OCI-LY1 (cell line): ENCODE measurements at regions not wholly inside any gene's neighbourhood (a gene's known extent, or its start where the extent isn't known, plus 50 kb on each side); places are given as distances from the start of the nearest gene placed in this dataset.

Source experiments
- H2AFZ ChIP-seq: fragments of 200-600 bp; sonication (generic), shearing (Covaris generic); 2 replicates; pipeline ENCODE4 v1.6.0; 2014; ENCODE audit warnings: antibody characterized with exemption, mild to moderate bottlenecking, low read length
- H3F3A ChIP-seq: fragments of 200-600 bp; sonication (generic), shearing (Covaris generic); 2 replicates; pipeline ENCODE4 v1.6.0; 2014; ENCODE audit warnings: mild to moderate bottlenecking, antibody characterized with exemption, low read length, moderate library complexity; ENCODE audit not compliant: insufficient read depth
- H3K27ac ChIP-seq: fragments of 200-600 bp; sonication (generic); 2 replicates; pipeline ENCODE4 v1.5.1; 2014; ENCODE audit warnings: low read length, mixed run types, mild to moderate bottlenecking, low read depth; ENCODE audit not compliant: poor library complexity, severe bottlenecking
- H3K27me3 ChIP-seq: fragments of 200-600 bp; sonication (generic); 2 replicates; pipeline ENCODE4 v1.6.0; 2014; ENCODE audit warnings: antibody characterized with exemption, mild to moderate bottlenecking, low read length, moderate library complexity; ENCODE audit not compliant: insufficient read depth
- H3K36me3 ChIP-seq: fragments of 200-600 bp; sonication (generic); 2 replicates; pipeline ENCODE4 v1.6.1; 2014; ENCODE audit warnings: mild to moderate bottlenecking, antibody characterized with exemption, low read length, moderate library complexity, mixed read lengths; ENCODE audit not compliant: insufficient read depth
- H3K4me1 ChIP-seq: fragments of 200-600 bp; sonication (generic); 2 replicates; pipeline ENCODE4 v1.5.1; 2014; ENCODE audit warnings: mild to moderate bottlenecking, low read length, moderate library complexity; ENCODE audit not compliant: insufficient read depth, severe bottlenecking
- H3K4me2 ChIP-seq: fragments of 200-600 bp; sonication (generic), shearing (Covaris generic); 2 replicates; pipeline ENCODE4 v1.6.1; 2014; ENCODE audit warnings: low read length
- H3K4me3 ChIP-seq: fragments of 200-600 bp; sonication (generic); 2 replicates; pipeline ENCODE4 v1.5.1; 2014; ENCODE audit warnings: low read length, low read depth, mild to moderate bottlenecking, mixed read lengths; ENCODE audit not compliant: poor library complexity, severe bottlenecking
- H3K79me2 ChIP-seq: fragments of 200-600 bp; shearing (Covaris generic); 2 replicates; pipeline ENCODE4 v1.6.1; 2016; ENCODE audit warnings: mixed run types, low read length, mixed read lengths; ENCODE audit not compliant: insufficient read depth
- H3K9ac ChIP-seq: fragments of 200-600 bp; sonication (generic), shearing (Covaris generic); 2 replicates; pipeline ENCODE4 v1.6.1; 2014; ENCODE audit warnings: mild to moderate bottlenecking, low read length, mixed read lengths
- H3K9me2 ChIP-seq: fragments of 200-600 bp; sonication (generic), shearing (Covaris generic); 2 replicates; pipeline ENCODE4 v1.6.1; 2014; ENCODE audit warnings: low read depth, mild to moderate bottlenecking, low read length, mixed read lengths
- H3K9me3 ChIP-seq: fragments of 200-600 bp; shearing (Covaris generic); 2 replicates; pipeline ENCODE4 v1.6.1; 2014; ENCODE audit warnings: low read length, mixed read lengths
- H4K20me1 ChIP-seq: fragments of 200-600 bp; sonication (generic), shearing (Covaris generic); 2 replicates; pipeline ENCODE4 v1.6.0; 2016; ENCODE audit warnings: mild to moderate bottlenecking, low read length; ENCODE audit not compliant: insufficient read depth
- CTCF ChIP-seq: fragments of 200-600 bp; sonication (generic), shearing (Covaris generic); IDR thresholded peaks from 2 replicates; pipeline ENCODE4 v1.5.1; 2017; ENCODE audit warnings: mild to moderate bottlenecking, antibody characterized with exemption, low read length, moderate library complexity, mixed read lengths
- EZH2 ChIP-seq: fragments of 200-600 bp; sonication (generic), shearing (Covaris generic); IDR thresholded peaks from 2 replicates; pipeline ENCODE4 v1.8.0; 2017; ENCODE audit warnings: borderline replicate concordance, mixed run types, mild to moderate bottlenecking, antibody characterized with exemption, low read length, moderate library complexity, mixed read lengths

- no peak overlapping the region for H3K4me2 ChIP-seq
Measured at GRCh38 chr2:39855856-39856255, 76.8 kb upstream of the THUMPD2 start.

GRCh38 chr2:39854771-39855170 lies 75.7 kb upstream of the THUMPD2 start:
- TF ChIP-seq CTCF: no peak
- TF ChIP-seq EZH2: no peak
- Histone ChIP-seq H3K4me1 (no peaks in the 10 kb centered on the region), H4K20me1 (no peaks in the 10 kb centered on the region), H3F3A (no peaks in the 10 kb centered on the region), H3K36me3 (no peaks in the 10 kb centered on the region), H3K27me3 (no peaks in the 10 kb centered on the region), H2AFZ (no peak overlapping the region), H3K9me3 (no peaks in the 10 kb centered on the region), H3K9me2 (no peaks in the 10 kb centered on the region), H3K4me2 (no peak overlapping the region), H3K9ac (no peak overlapping the region), H3K27ac (no peak overlapping the region), H3K4me3 (no peak overlapping the region), H3K79me2 (no peaks in the 10 kb centered on the region)

More at GRCh38 chr2:39855856-39856255, 76.8 kb upstream of the THUMPD2 start:
- Histone ChIP-seq H3K4me1 (no peaks in the 10 kb centered on the region), H3K9me3 (no peaks in the 10 kb centered on the region), H3K36me3 (no peaks in the 10 kb centered on the region), H3K9ac (no peak overlapping the region), H3K9me2 (no peaks in the 10 kb centered on the region), H3K79me2 (no peaks in the 10 kb centered on the region), H2AFZ (no peak overlapping the region), H3K4me3 (no peak overlapping the region), H3K27me3 (no peaks in the 10 kb centered on the region), H3K27ac (no peak overlapping the region), H3F3A (no peaks in the 10 kb centered on the region), H4K20me1 (no peaks in the 10 kb centered on the region)
- TF ChIP-seq CTCF (no peak), EZH2 (no peak)

- no peaks in the 10 kb centered on the region for H3K4me1 ChIP-seq
- H3K79me2 ChIP-seq: no peaks in the 10 kb centered on the region
- H4K20me1 ChIP-seq: no peaks in the 10 kb centered on the region
- no peaks in the 10 kb centered on the region for H3K9me2 ChIP-seq
- no peaks in the 10 kb centered on the region for H3K36me3 ChIP-seq
- H3K4me3 ChIP-seq: no peak overlapping the region
- H2AFZ ChIP-seq: no peak overlapping the region
- H3K9me3 ChIP-seq: no peaks in the 10 kb centered on the region
- no peak overlapping the region for H3K4me2 ChIP-seq
- no peaks in the 10 kb centered on the region for H3K27me3 ChIP-seq
- no peak overlapping the region for H3K9ac ChIP-seq
- TF ChIP-seq EZH2 (no peak), CTCF (no peak)
- no peaks in the 10 kb centered on the region for H3F3A ChIP-seq
- no peak overlapping the region for H3K27ac ChIP-seq
Measured at GRCh38 chr2:39852831-39853230, 73.8 kb upstream of the THUMPD2 start.
